Activated CD4-positive, alpha-beta T cell treated with anti-CD3 and anti-CD28 coated beads, Interleukin-2, amount 10 ng/mL, durations not matched to agents 24 days and 14 days (primary cell): ENCODE measurements at regions not wholly inside any gene's neighbourhood (a gene's known extent, or its start where the extent isn't known, plus 50 kb on each side); places are given as distances from the start of the nearest gene placed in this dataset.

Experiments used
- DNase-seq: peaks from one replicate; pipeline ENCODE4 v3.0.0; 2022
- H3K27ac Mint-ChIP-seq: one replicate; pipeline ENCODE4 v1.8.0; 2022; ENCODE audit warnings: mild to moderate bottlenecking, mixed read lengths
- H3K27me3 Mint-ChIP-seq: one replicate; pipeline ENCODE4 v1.8.0; 2022; ENCODE audit warnings: mixed read lengths
- H3K36me3 Mint-ChIP-seq: one replicate; pipeline ENCODE4 v1.8.0; 2022; ENCODE audit warnings: low read depth, mild to moderate bottlenecking, mixed read lengths
- H3K4me1 Mint-ChIP-seq: one replicate; pipeline ENCODE4 v1.8.0; 2021; ENCODE audit warnings: mixed read lengths
- H3K4me3 Mint-ChIP-seq: one replicate; pipeline ENCODE4 v1.8.0; 2022; ENCODE audit warnings: mild to moderate bottlenecking, moderate library complexity, mixed read lengths
- H3K9me3 Mint-ChIP-seq: one replicate; pipeline ENCODE4 v1.8.0; 2021; ENCODE audit warnings: mixed read lengths
- intact Hi-C: fragments of 100-400 bp; cut with micrococcal nuclease; formaldehyde crosslinking; loops from one replicate; pipeline ENCODE4 v1.15.1; 2023

DNA sequence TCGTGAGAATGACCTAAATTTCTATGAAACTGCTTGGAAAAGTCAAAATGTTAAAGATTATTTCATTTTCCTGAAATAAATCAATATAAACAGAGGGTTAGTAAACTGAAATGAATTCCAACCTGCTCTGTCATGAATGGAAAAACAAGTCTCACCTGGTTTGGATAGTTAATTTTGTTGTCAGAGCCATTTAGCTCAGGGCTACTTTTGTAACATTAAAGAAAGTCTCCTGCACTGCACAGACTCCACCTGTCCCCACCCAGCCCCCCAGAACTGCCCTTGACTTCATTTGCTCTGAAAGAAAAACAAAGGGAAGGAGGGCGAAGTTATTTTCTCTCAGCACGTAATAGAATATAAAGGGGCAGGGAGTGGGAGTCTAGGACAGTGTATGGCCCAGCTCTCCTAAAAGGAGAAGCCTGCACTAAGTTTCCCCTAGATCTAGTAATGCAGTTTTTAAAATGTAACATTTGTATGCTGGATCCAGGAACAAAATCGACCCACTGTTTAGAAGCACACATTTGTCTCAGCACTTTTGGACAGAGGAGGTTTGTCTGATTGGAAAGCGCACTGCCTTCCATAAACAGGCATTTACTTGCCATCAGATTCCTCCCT, 54.2 kb upstream of the ACSL3 start:
- no peak overlapping the region for H3K4me3 Mint-ChIP-seq
- peaks cover 21% of the 10 kb centered on the region for H3K27me3 Mint-ChIP-seq
- no peak for DNase-seq
- no peaks in the 10 kb centered on the region for H3K4me1 Mint-ChIP-seq
- H3K36me3 Mint-ChIP-seq, result no peaks in the 10 kb centered on the region
- intact Hi-C loops, result no loop called here
- no peaks in the 10 kb centered on the region for H3K9me3 Mint-ChIP-seq
- no peak overlapping the region for H3K27ac Mint-ChIP-seq

DNA sequence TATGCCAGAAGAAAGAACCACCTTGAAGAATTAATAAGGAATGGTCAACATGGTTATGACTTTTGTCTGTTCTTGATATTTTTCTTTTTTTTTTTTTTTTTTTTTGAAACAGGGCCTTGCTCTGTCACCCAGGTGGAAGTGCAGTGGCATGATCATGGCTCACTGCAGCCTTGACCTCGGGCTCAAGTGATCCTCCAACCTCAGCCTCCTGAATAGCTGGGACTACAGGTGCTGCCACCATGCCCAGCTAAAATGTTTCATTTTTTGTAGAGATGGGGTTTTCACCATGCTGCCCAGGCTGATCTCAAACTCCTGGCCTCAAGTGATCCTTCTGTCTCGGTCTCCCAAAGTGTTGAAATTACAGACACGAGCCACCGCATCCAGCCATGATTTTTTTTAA, 53.4 kb upstream of the ACSL3 start:
- H3K27ac Mint-ChIP-seq, result no peak overlapping the region
- DNase-seq, result no peak
- no peak overlapping the region for H3K4me3 Mint-ChIP-seq
- intact Hi-C loops, result no loop called here
- peaks cover 6% of the 10 kb centered on the region for H3K4me1 Mint-ChIP-seq
- peaks cover 17% of the 10 kb centered on the region for H3K27me3 Mint-ChIP-seq
- H3K36me3 Mint-ChIP-seq, result no peaks in the 10 kb centered on the region
- H3K9me3 Mint-ChIP-seq, result no peaks in the 10 kb centered on the region

DNA sequence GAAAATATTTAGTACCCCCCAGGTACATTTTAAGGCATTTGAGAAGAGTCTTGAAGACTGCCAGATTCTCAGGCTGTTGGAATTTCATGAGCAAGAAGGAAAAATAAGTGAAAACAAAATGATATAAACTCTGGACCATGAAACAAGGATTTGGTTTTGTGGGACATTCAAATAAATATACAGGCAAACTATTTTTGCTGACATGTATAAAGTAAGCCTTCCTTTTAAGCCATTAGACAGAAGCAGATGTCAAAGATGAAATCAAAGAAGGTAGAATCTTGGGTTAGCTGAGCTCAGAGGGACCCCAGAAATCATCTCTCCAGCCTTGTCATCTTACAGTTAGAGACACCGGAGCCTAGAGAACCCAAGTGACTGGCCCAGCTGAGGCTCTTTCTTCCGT, 51.3 kb upstream of the ACSL3 start:
- DNase-seq, result no peak
- Mint-ChIP-seq H3K4me1 (peaks cover 22% of the 10 kb centered on the region), H3K27me3 (peaks cover 9% of the 10 kb centered on the region), H3K36me3 (no peaks in the 10 kb centered on the region), H3K27ac (no peak overlapping the region), H3K4me3 (no peak overlapping the region), H3K9me3 (no peaks in the 10 kb centered on the region)
- intact Hi-C loops, result no loop called here

DNA sequence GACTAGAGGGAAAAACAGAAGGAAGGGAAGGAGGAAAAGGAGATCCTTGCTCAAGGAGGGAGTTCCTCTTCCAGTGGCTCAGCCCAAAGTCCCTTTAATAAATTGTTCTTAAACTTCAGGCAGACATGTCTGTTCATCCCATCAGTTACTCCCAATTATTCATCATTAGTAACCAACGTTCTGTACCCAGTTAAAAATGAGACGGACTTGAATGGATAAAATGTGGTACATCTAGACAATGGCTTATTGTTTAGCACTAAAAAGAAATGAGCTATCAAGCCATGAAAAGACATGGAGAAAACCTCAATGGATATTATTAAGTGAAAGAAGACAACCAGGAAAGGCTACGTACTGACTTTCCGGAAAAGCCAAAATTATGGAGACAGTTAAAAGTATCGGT, 50.8 kb upstream of the ACSL3 start:
- intact Hi-C loops, result no loop called here
- no peak overlapping the region for H3K27ac Mint-ChIP-seq

More for the DNA sequence above, 50.8 kb upstream of the ACSL3 start:
- no peaks in the 10 kb centered on the region for H3K36me3 Mint-ChIP-seq
- peaks cover 22% of the 10 kb centered on the region for H3K4me1 Mint-ChIP-seq
- H3K4me3 Mint-ChIP-seq, result no peak overlapping the region
- DNase-seq, result no peak
- H3K27me3 Mint-ChIP-seq, result peaks cover 9% of the 10 kb centered on the region
- no peaks in the 10 kb centered on the region for H3K9me3 Mint-ChIP-seq
